H1 (cell line): ENCODE measurements at regions not wholly inside any gene's neighbourhood (a gene's known extent, or its start where the extent isn't known, plus 50 kb on each side); places are given as distances from the start of the nearest gene placed in this dataset.

Experiments
- CTCF ChIA-PET: fragments of 300-600 bp; sonication (Branson Sonifier 250); formaldehyde crosslinking; loops from one replicate; lab custom pipeline; 2021; ENCODE audit not compliant: partially characterized antibody; lab: Charles Lee
- POLR2A ChIA-PET: fragments of 300-600 bp; sonication (Branson Sonifier 250); formaldehyde crosslinking; loops from one replicate; lab custom pipeline; 2021; ENCODE audit warnings: inconsistent platforms; ENCODE audit not compliant: partially characterized antibody; lab: Charles Lee
- DNase-seq, 2 experiments: peaks; one replicate each; pipeline versions ENCODE4 v3.0.0 to v3.0.0-alpha.2; 2010 to 2022; ENCODE audit warnings: low spot score in 2 of 2, low read depth in 1 of 2, mixed read lengths in 1 of 2
- FAIRE-seq: peaks from 2 replicates; lab custom pipeline; 2011; peaks lifted over from hg19 to GRCh38; lab: Jason Lieb, UNC
- H2AFZ ChIP-seq: 2 replicates; pipeline ENCODE4 v1.8.1; 2012; ENCODE audit warnings: low read length, inconsistent platforms
- H2AK5ac ChIP-seq: 2 replicates; pipeline ENCODE4 v1.6.1; 2013; ENCODE audit warnings: low read depth, low read length
- H2BK120ac ChIP-seq: replicated peaks from 2 replicates; pipeline ENCODE3; 2013; ENCODE audit warnings: low read depth, low read length, inconsistent platforms
- H2BK12ac ChIP-seq: 2 replicates; pipeline ENCODE4 v1.6.1; 2013; ENCODE audit warnings: low read depth, low read length
- H2BK15ac ChIP-seq: 2 replicates; pipeline ENCODE4 v1.6.1; 2013; ENCODE audit warnings: low read length
- H2BK20ac ChIP-seq: 2 replicates; pipeline ENCODE4 v1.6.1; 2013; ENCODE audit warnings: low read length
- H2BK5ac ChIP-seq: 2 replicates; pipeline ENCODE4 v1.6.1; 2013; ENCODE audit warnings: low read depth, low read length
- H3K14ac ChIP-seq: 2 replicates; pipeline ENCODE4 v1.6.1; 2013; ENCODE audit warnings: inconsistent platforms; ENCODE audit not compliant: insufficient read length
- H3K18ac ChIP-seq: 2 replicates; pipeline ENCODE4 v1.6.1; 2013; ENCODE audit warnings: low read length; ENCODE audit errors: extremely low read depth
- H3K23ac ChIP-seq: 2 replicates; pipeline ENCODE4 v1.6.1; 2013; ENCODE audit warnings: inconsistent platforms; ENCODE audit not compliant: insufficient read length
- H3K23me2 ChIP-seq: 2 replicates; pipeline ENCODE4 v1.6.1; 2013; ENCODE audit warnings: low read depth, low read length
- H3K27ac ChIP-seq: 2 replicates; pipeline ENCODE4 v1.6.1; 2011; ENCODE audit warnings: low read depth, low read length, inconsistent platforms
- H3K27me3 ChIP-seq, 4 experiments: replicated peaks in 1 of 4; 1 replicate in 1 of 4; 2 replicates in 3 of 4; pipeline versions ENCODE4 v1.6.1 to v1.8.1; 2011 to 2013; ENCODE audit warnings: low read length in 3 of 4, mild to moderate bottlenecking in 3 of 4, inconsistent platforms in 2 of 4, mixed read lengths in 2 of 4, moderate library complexity in 1 of 4; ENCODE audit not compliant: control insufficient read depth in 3 of 4, insufficient read depth in 3 of 4; ENCODE audit errors: extremely low read depth in 1 of 4
- H3K36me3 ChIP-seq, 4 experiments: 2 replicates each; pipeline versions ENCODE4 v1.6.1 to v1.8.1; 2011 to 2013; ENCODE audit warnings: mild to moderate bottlenecking in 4 of 4, low read length in 3 of 4, moderate library complexity in 2 of 4, control low read depth in 1 of 4, inconsistent platforms in 1 of 4; ENCODE audit not compliant: insufficient read depth in 4 of 4, control insufficient read depth in 2 of 4
- H3K4ac ChIP-seq: replicated peaks from 2 replicates; pipeline ENCODE3; 2013; ENCODE audit warnings: low read length, low read depth, mixed read lengths, inconsistent platforms; ENCODE audit not compliant: insufficient read length
- H3K4me1 ChIP-seq, 4 experiments: replicated peaks in 1 of 4; 1 replicate in 1 of 4; 2 replicates in 3 of 4; pipeline versions ENCODE4 v1.6.1 to v1.8.1; 2011 to 2013; ENCODE audit warnings: low read length in 3 of 4, inconsistent platforms in 2 of 4, mixed read lengths in 1 of 4; ENCODE audit not compliant: insufficient read depth in 4 of 4, control insufficient read depth in 3 of 4
- H3K4me2 ChIP-seq, 2 experiments: 2 replicates each; pipeline versions ENCODE4 v1.6.1 to v1.8.1; 2011 to 2013; ENCODE audit warnings: low read depth in 2 of 2, low read length in 2 of 2, control low read depth in 1 of 2, inconsistent platforms in 1 of 2, mild to moderate bottlenecking in 1 of 2; ENCODE audit not compliant: insufficient read depth in 1 of 2
- H3K4me3 ChIP-seq, 4 experiments: fragments of 200-600, 300-600 bp in 1 of 4; sonication (generic), shearing (Covaris generic), sonication (Bioruptor Twin) in 1 of 4; 2 replicates each; pipeline versions ENCODE4 v1.5.1 to v1.8.1; 2011 to 2016; ENCODE audit warnings: low read length in 4 of 4, low read depth in 3 of 4, control low read depth in 2 of 4, inconsistent platforms in 2 of 4, mild to moderate bottlenecking in 2 of 4, mixed read lengths in 1 of 4, moderate library complexity in 1 of 4; ENCODE audit not compliant: insufficient read depth in 2 of 4; ENCODE audit errors: extremely low read depth in 1 of 4
- H3K56ac ChIP-seq: replicated peaks from 2 replicates; pipeline ENCODE3; 2013; ENCODE audit warnings: low read depth, mild to moderate bottlenecking, mixed read lengths, low read length, inconsistent platforms; ENCODE audit not compliant: insufficient read length
- H3K79me1 ChIP-seq: 2 replicates; pipeline ENCODE4 v1.6.1; 2013; ENCODE audit warnings: low read depth, low read length, control low read depth
- H3K79me2 ChIP-seq, 2 experiments: 2 replicates each; pipeline versions ENCODE4 v1.6.1 to v1.8.1; 2012 to 2013; ENCODE audit warnings: low read length in 2 of 2, mild to moderate bottlenecking in 2 of 2, inconsistent platforms in 1 of 2; ENCODE audit not compliant: insufficient read depth in 2 of 2, control insufficient read depth in 1 of 2
- H3K9ac ChIP-seq, 4 experiments: replicated peaks in 1 of 4; 1 replicate in 1 of 4; 2 replicates in 3 of 4; pipeline versions ENCODE4 v1.6.1 to v1.8.1; 2011 to 2013; ENCODE audit warnings: low read depth in 3 of 4, low read length in 3 of 4, control low read depth in 2 of 4, mild to moderate bottlenecking in 2 of 4, moderate library complexity in 2 of 4, inconsistent platforms in 1 of 4; ENCODE audit errors: extremely low read depth in 1 of 4
- H3K9me3 ChIP-seq, 2 experiments: 2 replicates each; pipeline versions ENCODE4 v1.6.1 to v1.8.1; 2012 to 2013; ENCODE audit warnings: mild to moderate bottlenecking in 2 of 2, moderate library complexity in 2 of 2, control low read depth in 1 of 2, inconsistent platforms in 1 of 2, low read depth in 1 of 2, low read length in 1 of 2, mixed read lengths in 1 of 2; ENCODE audit not compliant: insufficient read depth in 2 of 2
- H4K20me1 ChIP-seq, 2 experiments: replicated peaks in 1 of 2; 2 replicates each; pipeline versions ENCODE3 to v1.8.1; 2011 to 2013; ENCODE audit warnings: inconsistent platforms in 2 of 2, low read length in 2 of 2, mild to moderate bottlenecking in 1 of 2; ENCODE audit not compliant: insufficient read depth in 2 of 2, control insufficient read depth in 1 of 2
- H4K5ac ChIP-seq: 2 replicates; pipeline ENCODE4 v1.6.1; 2013; ENCODE audit warnings: low read length, low read depth, mixed read lengths, inconsistent platforms; ENCODE audit not compliant: insufficient read length
- H4K8ac ChIP-seq: 2 replicates; pipeline ENCODE4 v1.8.0; 2013; ENCODE audit warnings: mild to moderate bottlenecking, moderate library complexity, low read length, inconsistent platforms; ENCODE audit not compliant: insufficient read depth; ENCODE audit errors: extremely low read depth
- H4K91ac ChIP-seq: replicated peaks from 2 replicates; pipeline ENCODE3; 2013; ENCODE audit warnings: low read length, mixed read lengths, inconsistent platforms; ENCODE audit not compliant: insufficient read length
- ATF3 ChIP-seq: IDR thresholded peaks from 2 replicates; pipeline ENCODE4 v1.6.1; 2011; ENCODE audit warnings: low read depth, mild to moderate bottlenecking, low read length; ENCODE audit not compliant: insufficient read depth
- CBX5 ChIP-seq: fragments of 300-800, 300-1000 bp; sonication (generic); IDR thresholded peaks from 2 replicates; pipeline ENCODE4 v1.7.1; 2016; ENCODE audit warnings: antibody characterized with exemption, low read length, low read depth
- CTBP2 ChIP-seq: IDR thresholded peaks from 2 replicates; pipeline ENCODE4 v1.7.0; 2011; ENCODE audit warnings: borderline replicate concordance, mild to moderate bottlenecking, moderate library complexity, mixed read lengths, low read length; ENCODE audit not compliant: insufficient read depth, insufficient read length
- CTCF ChIP-seq, 3 experiments: IDR thresholded peaks; 1 replicate in 2 of 3; 2 replicates in 1 of 3; pipeline versions ENCODE4 v1.5.1 to v1.6.1; 2011; ENCODE audit warnings: low read length in 3 of 3, mild to moderate bottlenecking in 3 of 3, inconsistent platforms in 2 of 3, low read depth in 1 of 3, moderate library complexity in 1 of 3; ENCODE audit not compliant: insufficient read depth in 1 of 3; ENCODE audit errors: control extremely low read depth in 1 of 3
- GABPA ChIP-seq: IDR thresholded peaks from 2 replicates; pipeline ENCODE4 v1.6.1; 2011; ENCODE audit warnings: mild to moderate bottlenecking, low read length, moderate library complexity, borderline replicate concordance; ENCODE audit not compliant: insufficient read depth
- HDAC2 ChIP-seq, 2 experiments: fragments of 300-600 bp in 1 of 2; sonication (generic) in 1 of 2; IDR thresholded peaks; 2 replicates each; pipeline ENCODE4 v1.6.1; 2011 to 2012; ENCODE audit warnings: low read depth in 2 of 2, low read length in 2 of 2, mild to moderate bottlenecking in 2 of 2, moderate library complexity in 2 of 2, borderline replicate concordance in 1 of 2, inconsistent platforms in 1 of 2
- JUND ChIP-seq: IDR thresholded peaks from 2 replicates; pipeline ENCODE4 v1.6.1; 2011; ENCODE audit warnings: mild to moderate bottlenecking, improper control_type of control experiment, low read length
- POLR2A ChIP-seq, 2 experiments: IDR thresholded peaks; 1 replicate in 1 of 2; 2 replicates in 1 of 2; pipeline ENCODE4 v1.6.1; 2011; ENCODE audit warnings: low read depth in 2 of 2, low read length in 2 of 2, mild to moderate bottlenecking in 2 of 2; ENCODE audit errors: control extremely low read depth in 1 of 2
- POU5F1 ChIP-seq: IDR thresholded peaks from 2 replicates; pipeline ENCODE4 v1.6.1; 2011; ENCODE audit warnings: low read depth, mild to moderate bottlenecking, low read length, moderate library complexity
- SP1 ChIP-seq: IDR thresholded peaks from 2 replicates; pipeline ENCODE4 v1.6.1; 2011; ENCODE audit warnings: low read depth, low read length
- SP4 ChIP-seq: IDR thresholded peaks from 2 replicates; pipeline ENCODE4 v1.6.1; 2012; ENCODE audit warnings: low read length, inconsistent platforms
- WGBS, 2 experiments: shearing (Covaris generic) in 1 of 2; methylation state at CpG; one replicate each; pipeline versions ENCODE4 v1.1.6 to v1.1.7; 2013 to 2015; ENCODE audit warnings: low lambda C conversion rate in 2 of 2, mixed read lengths in 2 of 2, inconsistent platforms in 1 of 2, low coverage in 1 of 2, missing lambda C conversion rate in 1 of 2; ENCODE audit not compliant: insufficient replicate concordance in 2 of 2, insufficient coverage in 1 of 2, insufficient read length in 1 of 2; ENCODE audit errors: extremely low coverage in 1 of 2, missing lambda C conversion rate in 1 of 2; 5-methylcytosine and 5-hydroxymethylcytosine counted together

DNA sequence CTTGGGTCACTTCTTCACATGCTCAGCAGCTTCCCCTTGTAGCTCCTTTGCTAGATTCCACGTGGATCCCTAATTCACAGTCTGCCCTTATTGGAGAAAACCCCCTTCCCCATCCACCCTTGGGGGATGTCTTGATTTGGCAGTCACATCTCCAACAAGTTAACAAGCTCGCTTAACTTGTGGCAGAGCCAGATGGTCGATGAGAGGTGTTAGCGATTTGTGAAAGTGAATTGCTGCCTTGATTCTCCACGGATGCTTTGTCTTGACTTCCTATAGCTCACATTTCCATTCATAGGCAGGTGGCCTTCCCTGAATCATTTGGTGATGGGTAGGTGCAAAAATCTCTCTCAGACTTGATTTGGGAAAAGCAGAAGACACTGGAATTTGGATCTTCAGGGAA is 387.9 kb downstream of the TCERG1L start:
- Histone ChIP-seq H2BK5ac (no peak overlapping the region), H3K4ac (no peak overlapping the region), H3K36me3 (no peaks in the 10 kb centered on the region; a peak in 1 of 8 replicates), H3K79me1 (no peaks in the 10 kb centered on the region), H3K27ac (no peak overlapping the region), H3K27me3 (no peaks in the 10 kb centered on the region), H3K18ac (no peak overlapping the region), H2AK5ac (no peak overlapping the region), H2BK20ac (no peak overlapping the region), H4K91ac (no peak overlapping the region), H3K9me3 (no peaks in the 10 kb centered on the region), H2AFZ (no peak overlapping the region), H2BK12ac (no peak overlapping the region), H3K23me2 (peaks cover 20% of the 10 kb centered on the region; the same call in 1 of the 2 replicates), H3K56ac (no peak overlapping the region), H2BK15ac (no peak overlapping the region), H4K5ac (no peak overlapping the region), H3K4me3 (no peak overlapping the region), H4K20me1 (peaks cover 0 to 13% of the 10 kb centered on the region in 2 experiments), H2BK120ac (no peak overlapping the region), H3K4me2 (no peak overlapping the region), H3K9ac (no peak overlapping the region), H4K8ac (no peak overlapping the region), H3K4me1 (peaks cover 0 to 6% (median 2%) of the 10 kb centered on the region in 4 experiments; a peak in 3 of 7 replicates), H3K79me2 (no peaks in the 10 kb centered on the region), H3K14ac (no peak overlapping the region), H3K23ac (no peak overlapping the region)
- WGBS, 2 experiments = 90% methylated on average over 5 of the region's 5 CpGs; no CpG with 5 or more reads in 1 of the 2 experiments
- DNase-seq = no peak
- FAIRE-seq = no peak
- TF ChIP-seq POU5F1 = no peak
- TF ChIP-seq ATF3 = no peak
- TF ChIP-seq POLR2A (IDR thresholded peaks at IDR 0.05; ENCODE audit: control extremely low read depth in 1 of 2, low read depth in 2 of 2, low read length in 2 of 2) = no peak
- TF ChIP-seq GABPA = no peak
- no peak for TF ChIP-seq SP4
- no peak for TF ChIP-seq JUND
- no peak for TF ChIP-seq CTBP2
- TF ChIP-seq SP1 = no peak
- no peak for TF ChIP-seq CTCF (IDR thresholded peaks at IDR 0.05; ENCODE audit: control extremely low read depth in 1 of 3, insufficient read depth in 1 of 3, low read depth in 1 of 3, low read length in 3 of 3)
- no peak for TF ChIP-seq HDAC2 (IDR thresholded peaks at IDR 0.05; ENCODE audit: borderline replicate concordance in 1 of 2, low read depth in 2 of 2, low read length in 2 of 2)
- TF ChIP-seq CBX5 = no peak
- CTCF ChIA-PET = interaction anchor here (0.8 to 2.1 kb wide), 2 partner anchors 10 to 12 kb away, joined by 3 to 8 read pairs; no protein-coding TSS in a partner anchor
- POLR2A ChIA-PET = no interaction called here
